IMR-90 (cell line): ENCODE measurements at regions not wholly inside any gene's neighbourhood (a gene's known extent, or its start where the extent isn't known, plus 50 kb on each side); places are given as distances from the start of the nearest gene placed in this dataset.
A peak's percentile ranks its signal among the peaks of the same experiment; 100 is the strongest.

Source experiments
- ATAC-seq: fragments of 200-7000 bp; cut with Tn5 transposase; 2 replicates; pipeline ENCODE4 v1.9.1; 2020; ENCODE audit warnings: low read depth, mild to moderate bottlenecking, moderate library complexity
- BruUV-seq: library from RNA; stranded (reverse); fragments of 400-500 nt; replicated peaks from 2 replicates; lab custom pipeline; 2021; lab: Mats Ljungman, UMichigan
- CTCF ChIA-PET: fragments of 300-600 bp; formaldehyde crosslinking; extraction: SDS; loops from one replicate; lab custom pipeline; 2021; ENCODE audit warnings: antibody characterized with exemption; lab: Yijun Ruan, JAX
- POLR2A ChIA-PET: fragments of 300-600 bp; sonication (Branson Sonifier 250); formaldehyde crosslinking; loops from one replicate; lab custom pipeline; 2022; ENCODE audit warnings: antibody characterized with exemption; ENCODE audit not compliant: unreplicated experiment; lab: Charles Lee
- DNase-seq: peaks from one replicate; pipeline ENCODE4 v3.0.0; 2013
- H2AFZ ChIP-seq: replicated peaks from 2 replicates; pipeline ENCODE3; 2013; ENCODE audit warnings: low read length, mild to moderate bottlenecking; ENCODE audit not compliant: poor library complexity
- H2AK5ac ChIP-seq: 2 replicates; pipeline ENCODE4 v1.6.1; 2013; ENCODE audit warnings: low read depth, low read length, inconsistent platforms
- H2AK9ac ChIP-seq: replicated peaks from 2 replicates; pipeline ENCODE3; 2013; ENCODE audit warnings: mild to moderate bottlenecking, low read depth, low read length, moderate library complexity; ENCODE audit not compliant: poor library complexity
- H2BK120ac ChIP-seq: 2 replicates; pipeline ENCODE4 v1.6.1; 2013; ENCODE audit warnings: low read depth, low read length, inconsistent platforms
- H2BK15ac ChIP-seq: 3 replicates; pipeline ENCODE4 v1.6.1; 2013; ENCODE audit warnings: low read depth, low read length, inconsistent platforms
- H2BK20ac ChIP-seq: 2 replicates; pipeline ENCODE4 v1.6.1; 2013; ENCODE audit warnings: low read depth, mild to moderate bottlenecking, inconsistent platforms, low read length, moderate library complexity
- H2BK5ac ChIP-seq: 2 replicates; pipeline ENCODE4 v1.6.1; 2013; ENCODE audit warnings: mild to moderate bottlenecking, low read depth, low read length, inconsistent platforms; ENCODE audit not compliant: poor library complexity, severe bottlenecking
- H3K14ac ChIP-seq: replicated peaks from 2 replicates; pipeline ENCODE4 v1.6.1; 2013; ENCODE audit warnings: low read depth, low read length, inconsistent platforms
- H3K18ac ChIP-seq: 2 replicates; pipeline ENCODE4 v1.6.1; 2013; ENCODE audit warnings: low read depth, low read length, control low read depth
- H3K23ac ChIP-seq: 2 replicates; pipeline ENCODE4 v1.6.1; 2013; ENCODE audit warnings: low read depth, low read length, inconsistent platforms
- H3K27ac ChIP-seq: 2 replicates; pipeline ENCODE4 v1.5.1; 2013; ENCODE audit warnings: mild to moderate bottlenecking, control low read depth, low read length; ENCODE audit not compliant: insufficient read depth
- H3K27me3 ChIP-seq: 2 replicates; pipeline ENCODE4 v1.6.1; 2013; ENCODE audit warnings: low read length; ENCODE audit not compliant: control insufficient read depth, insufficient read depth
- H3K36me3 ChIP-seq: 2 replicates; pipeline ENCODE4 v1.6.1; 2013; ENCODE audit warnings: low read length, mixed read lengths; ENCODE audit not compliant: control insufficient read depth, insufficient read depth
- H3K4ac ChIP-seq: 2 replicates; pipeline ENCODE4 v1.6.1; 2013; ENCODE audit warnings: low read depth, low read length, inconsistent platforms
- H3K4me1 ChIP-seq: 2 replicates; pipeline ENCODE4 v1.6.1; 2013; ENCODE audit warnings: low read length, mixed read lengths; ENCODE audit not compliant: control insufficient read depth, insufficient read depth
- H3K4me2 ChIP-seq: 2 replicates; pipeline ENCODE4 v1.6.1; 2013; ENCODE audit warnings: low read depth, mild to moderate bottlenecking, control low read depth, low read length, moderate library complexity
- H3K4me3 ChIP-seq: 2 replicates; pipeline ENCODE4 v1.5.1; 2013; ENCODE audit warnings: low read depth, mild to moderate bottlenecking, control low read depth, low read length, moderate library complexity; ENCODE audit not compliant: insufficient read depth
- H3K56ac ChIP-seq: 2 replicates; pipeline ENCODE4 v1.6.1; 2013; ENCODE audit warnings: low read length, inconsistent platforms; ENCODE audit not compliant: insufficient read depth; ENCODE audit errors: extremely low read depth
- H3K79me1 ChIP-seq, 2 experiments: 2 replicates each; pipeline ENCODE4 v1.6.1; 2013; ENCODE audit warnings: low read length in 2 of 2, inconsistent platforms in 1 of 2, low read depth in 1 of 2
- H3K9ac ChIP-seq: 2 replicates; pipeline ENCODE4 v1.6.1; 2013; ENCODE audit warnings: low read depth, low read length, control low read depth
- H3K9me1 ChIP-seq: 2 replicates; pipeline ENCODE4 v1.6.1; 2013; ENCODE audit warnings: low read length, inconsistent platforms; ENCODE audit not compliant: insufficient read depth
- H3K9me3 ChIP-seq: 2 replicates; pipeline ENCODE4 v1.6.1; 2013; ENCODE audit warnings: low read length; ENCODE audit not compliant: control insufficient read depth, insufficient read depth
- H4K20me1 ChIP-seq: 2 replicates; pipeline ENCODE4 v1.6.1; 2013; ENCODE audit warnings: low read length, inconsistent platforms; ENCODE audit not compliant: insufficient read depth
- H4K5ac ChIP-seq: 2 replicates; pipeline ENCODE4 v1.6.1; 2013; ENCODE audit warnings: mild to moderate bottlenecking, low read depth, low read length, control low read depth
- H4K8ac ChIP-seq, 2 experiments: 2 replicates each; pipeline ENCODE4 v1.6.1; 2013; ENCODE audit warnings: low read depth in 2 of 2, low read length in 2 of 2, control low read depth in 1 of 2, inconsistent platforms in 1 of 2
- H4K91ac ChIP-seq: 2 replicates; pipeline ENCODE4 v1.6.1; 2013; ENCODE audit warnings: low read depth, low read length, inconsistent platforms; ENCODE audit not compliant: insufficient read depth
- BHLHE40 ChIP-seq: fragments of 150-350 bp; IDR thresholded peaks from 2 replicates; pipeline ENCODE4 v1.6.1; 2016; ENCODE audit warnings: mild to moderate bottlenecking, low read depth, low read length
- CEBPB ChIP-seq: IDR thresholded peaks from 2 replicates; pipeline ENCODE4 v1.6.1; 2012; ENCODE audit warnings: low read depth, low read length, improper control_type of control experiment
- CHD1 ChIP-seq: IDR thresholded peaks from 2 replicates; pipeline ENCODE4 v1.6.1; 2012; ENCODE audit warnings: low read depth, low read length, improper control_type of control experiment
- FOS ChIP-seq: fragments of 150-350 bp; IDR thresholded peaks from 2 replicates; pipeline ENCODE4 v1.6.1; 2016; ENCODE audit warnings: low read depth, low read length
- MAFK ChIP-seq: IDR thresholded peaks from 2 replicates; pipeline ENCODE4 v1.6.1; 2012; ENCODE audit warnings: low read depth, low read length, improper control_type of control experiment
- MAZ ChIP-seq: IDR thresholded peaks from 2 replicates; pipeline ENCODE4 v1.6.1; 2012; ENCODE audit warnings: low read depth, mild to moderate bottlenecking, low read length, improper control_type of control experiment, moderate library complexity, borderline replicate concordance
- MXI1 ChIP-seq: IDR thresholded peaks from 2 replicates; pipeline ENCODE4 v1.6.1; 2012; ENCODE audit warnings: low read depth, mild to moderate bottlenecking, low read length, moderate library complexity, borderline replicate concordance
- NFE2L2 ChIP-seq: fragments of 150-350 bp; IDR thresholded peaks from 2 replicates; pipeline ENCODE4 v1.6.1; 2016; ENCODE audit warnings: low read depth, mild to moderate bottlenecking, low read length
- POLR2A ChIP-seq: IDR thresholded peaks from 2 replicates; pipeline ENCODE4 v1.6.1; 2012; ENCODE audit warnings: mild to moderate bottlenecking, low read depth, low read length
- RAD21 ChIP-seq: IDR thresholded peaks from 2 replicates; pipeline ENCODE4 v1.6.1; 2012; ENCODE audit warnings: low read length, improper control_type of control experiment
- RCOR1 ChIP-seq: IDR thresholded peaks from 2 replicates; pipeline ENCODE4 v1.6.1; 2012; ENCODE audit warnings: mild to moderate bottlenecking, low read length, improper control_type of control experiment; ENCODE audit not compliant: insufficient replicate concordance
- RFX5 ChIP-seq: IDR thresholded peaks from 2 replicates; pipeline ENCODE4 v1.8.0; 2012; ENCODE audit warnings: low read depth, mild to moderate bottlenecking, low read length, moderate library complexity
- SMC3 ChIP-seq: fragments of 150-350 bp; IDR thresholded peaks from 2 replicates; pipeline ENCODE4 v1.6.1; 2016; ENCODE audit warnings: low read depth, mild to moderate bottlenecking, antibody characterized with exemption, low read length, moderate library complexity
- WGBS, 2 experiments: methylation state at CpG; one replicate each; pipeline versions ENCODE4 v1.1.5 to v1.1.7; 2013; ENCODE audit warnings: missing lambda C conversion rate in 2 of 2; ENCODE audit not compliant: insufficient read length in 1 of 2; ENCODE audit errors: extremely low coverage in 2 of 2; 5-methylcytosine and 5-hydroxymethylcytosine counted together
- dilution Hi-C: fragments of 300-500 bp; cut with HindIII; formaldehyde crosslinking; loops from one replicate; pipeline ENCODE4 v1.14.3; 2018; ENCODE audit warnings: low sequenced_read_pairs; ENCODE audit not compliant: unreplicated experiment
- in situ Hi-C: fragments of 300-500 bp; cut with MboI; formaldehyde crosslinking; loops from 3 replicates; pipeline ENCODE4 v1.14.3; 2019; ENCODE audit warnings: low sequenced_read_pairs, inconsistent platforms, mixed read lengths
- intact Hi-C: fragments of 100-400 bp; cut with micrococcal nuclease; formaldehyde crosslinking; loops from 2 replicates; pipeline ENCODE4 v1.10.0; 2022
- TF ChIP-seq, protein P1 (sequence below): conservative IDR thresholded peaks from 2 replicates; pipeline ENCODE4 v1.5.1; 2012; ENCODE audit warnings: mild to moderate bottlenecking, low read depth, low read length, improper control_type of control experiment
- TF ChIP-seq, protein P2 (sequence below): fragments of 150-350 bp; IDR thresholded peaks from 2 replicates; pipeline ENCODE4 v1.6.1; 2016; ENCODE audit warnings: low read depth, mild to moderate bottlenecking, low read length, moderate library complexity, borderline replicate concordance
- TF ChIP-seq, protein P3 (sequence below): fragments of 150-350 bp; IDR thresholded peaks from 2 replicates; pipeline ENCODE4 v1.6.1; 2017; ENCODE audit warnings: mild to moderate bottlenecking, antibody characterized with exemption, low read length, low read depth

DNA sequence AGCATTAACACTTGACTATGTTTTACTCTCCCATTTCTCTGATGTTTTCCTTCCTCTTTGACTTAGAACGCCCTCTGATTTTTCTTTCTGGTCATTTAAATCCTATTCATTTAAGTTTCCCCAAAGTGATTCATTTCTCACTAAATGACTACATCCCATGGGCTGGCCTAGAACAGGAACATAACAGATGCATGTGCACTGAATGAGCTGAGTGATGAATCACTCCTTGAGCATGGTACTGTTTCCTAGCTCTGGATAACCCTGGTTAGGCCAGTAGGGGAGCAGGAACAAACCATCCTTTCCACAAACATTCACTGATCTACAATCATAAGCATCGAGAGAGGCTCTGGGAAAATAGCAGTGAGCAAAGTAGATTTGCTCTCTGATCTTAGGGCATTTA, 221.9 kb upstream of the SETBP1 start:
- ATAC-seq (no peak), DNase-seq (peak; percentile 32)
- Histone ChIP-seq H3K36me3 (no peaks in the 10 kb centered on the region), H3K4me2 (no peak overlapping the region), H3K27ac (no peak overlapping the region), H3K9me1 (no peaks in the 10 kb centered on the region), H4K5ac (no peak overlapping the region), H3K9ac (no peak overlapping the region), H2AK9ac (no peak overlapping the region), H4K20me1 (no peaks in the 10 kb centered on the region), H3K23ac (no peak overlapping the region), H3K9me3 (no peaks in the 10 kb centered on the region), H2AFZ (no peak overlapping the region), H4K8ac (no peak overlapping the region), H3K27me3 (no peaks in the 10 kb centered on the region), H3K56ac (no peak overlapping the region), H4K91ac (no peak overlapping the region), H2BK5ac (no peak overlapping the region), H2BK15ac (no peak overlapping the region), H3K4ac (no peak overlapping the region), H3K14ac (no peak overlapping the region), H2BK20ac (no peak overlapping the region), H3K18ac (no peak overlapping the region), H3K4me1 (no peaks in the 10 kb centered on the region), H2BK120ac (no peak overlapping the region), H2AK5ac (no peak overlapping the region), H3K79me1 (no peaks in the 10 kb centered on the region), H3K4me3 (no peak overlapping the region)
- dilution Hi-C loops (no loop called here), intact Hi-C loops (no loop called here), in situ Hi-C loops (no loop called here)
- ChIA-PET POLR2A (no interaction called here), CTCF (no interaction called here)
- no TSS peak for BruUV-seq
- TF ChIP-seq NFE2L2: no peak
- TF ChIP-seq MAFK: no peak
- TF ChIP-seq, protein P1, sequence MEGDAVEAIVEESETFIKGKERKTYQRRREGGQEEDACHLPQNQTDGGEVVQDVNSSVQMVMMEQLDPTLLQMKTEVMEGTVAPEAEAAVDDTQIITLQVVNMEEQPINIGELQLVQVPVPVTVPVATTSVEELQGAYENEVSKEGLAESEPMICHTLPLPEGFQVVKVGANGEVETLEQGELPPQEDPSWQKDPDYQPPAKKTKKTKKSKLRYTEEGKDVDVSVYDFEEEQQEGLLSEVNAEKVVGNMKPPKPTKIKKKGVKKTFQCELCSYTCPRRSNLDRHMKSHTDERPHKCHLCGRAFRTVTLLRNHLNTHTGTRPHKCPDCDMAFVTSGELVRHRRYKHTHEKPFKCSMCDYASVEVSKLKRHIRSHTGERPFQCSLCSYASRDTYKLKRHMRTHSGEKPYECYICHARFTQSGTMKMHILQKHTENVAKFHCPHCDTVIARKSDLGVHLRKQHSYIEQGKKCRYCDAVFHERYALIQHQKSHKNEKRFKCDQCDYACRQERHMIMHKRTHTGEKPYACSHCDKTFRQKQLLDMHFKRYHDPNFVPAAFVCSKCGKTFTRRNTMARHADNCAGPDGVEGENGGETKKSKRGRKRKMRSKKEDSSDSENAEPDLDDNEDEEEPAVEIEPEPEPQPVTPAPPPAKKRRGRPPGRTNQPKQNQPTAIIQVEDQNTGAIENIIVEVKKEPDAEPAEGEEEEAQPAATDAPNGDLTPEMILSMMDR: no peak
- TF ChIP-seq CEBPB: no peak
- no peak for TF ChIP-seq RAD21
- no peak for TF ChIP-seq FOS
- TF ChIP-seq MXI1: no peak
- TF ChIP-seq MAZ: no peak
- no peak for TF ChIP-seq RFX5
- TF ChIP-seq BHLHE40: no peak
- TF ChIP-seq, protein P2, sequence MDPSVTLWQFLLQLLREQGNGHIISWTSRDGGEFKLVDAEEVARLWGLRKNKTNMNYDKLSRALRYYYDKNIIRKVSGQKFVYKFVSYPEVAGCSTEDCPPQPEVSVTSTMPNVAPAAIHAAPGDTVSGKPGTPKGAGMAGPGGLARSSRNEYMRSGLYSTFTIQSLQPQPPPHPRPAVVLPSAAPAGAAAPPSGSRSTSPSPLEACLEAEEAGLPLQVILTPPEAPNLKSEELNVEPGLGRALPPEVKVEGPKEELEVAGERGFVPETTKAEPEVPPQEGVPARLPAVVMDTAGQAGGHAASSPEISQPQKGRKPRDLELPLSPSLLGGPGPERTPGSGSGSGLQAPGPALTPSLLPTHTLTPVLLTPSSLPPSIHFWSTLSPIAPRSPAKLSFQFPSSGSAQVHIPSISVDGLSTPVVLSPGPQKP: no peak
- TF ChIP-seq CHD1: no peak
- no peak for TF ChIP-seq POLR2A
- TF ChIP-seq, protein P3, sequence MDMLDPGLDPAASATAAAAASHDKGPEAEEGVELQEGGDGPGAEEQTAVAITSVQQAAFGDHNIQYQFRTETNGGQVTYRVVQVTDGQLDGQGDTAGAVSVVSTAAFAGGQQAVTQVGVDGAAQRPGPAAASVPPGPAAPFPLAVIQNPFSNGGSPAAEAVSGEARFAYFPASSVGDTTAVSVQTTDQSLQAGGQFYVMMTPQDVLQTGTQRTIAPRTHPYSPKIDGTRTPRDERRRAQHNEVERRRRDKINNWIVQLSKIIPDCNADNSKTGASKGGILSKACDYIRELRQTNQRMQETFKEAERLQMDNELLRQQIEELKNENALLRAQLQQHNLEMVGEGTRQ: no peak
- TF ChIP-seq SMC3: no peak
- no peak for TF ChIP-seq RCOR1
- no CpG with 5 or more reads among the region's 2 CpGs for WGBS, 2 experiments
